ENCODE measurements at regions not wholly inside any gene's neighbourhood (a gene's known extent, or its start where the extent isn't known, plus 50 kb on each side); places are given as distances from the start of the nearest gene placed in this dataset.

GRCh38 chr2:200212862-200213425, 93.5 kb upstream of the SPATS2L start:
- Histone ChIP-seq H3K9ac (ENCODE audit: low read length) (no peak overlapping the region), H2AFZ (ENCODE audit: low read length) (no peak overlapping the region), H4K20me1 (ENCODE audit: low read length) (no peaks in the 10 kb centered on the region), H3K79me2 (ENCODE audit: low read length) (no peaks in the 10 kb centered on the region), H3K27ac (ENCODE audit: low read length) (no peak overlapping the region), H3K4me1 (ENCODE audit: insufficient read depth, low read length) (no peaks in the 10 kb centered on the region), H3K27me3 (ENCODE audit: low read length) (no peaks in the 10 kb centered on the region), H3K9me3 (ENCODE audit: low read length) (no peaks in the 10 kb centered on the region), H3F3A (ENCODE audit: low read length, unreplicated experiment) (no peaks in the 10 kb centered on the region), H3K4me3 (ENCODE audit: low read length) (no peak overlapping the region), H3K9me2 (replicated peaks; ENCODE audit: low read length) (no peaks in the 10 kb centered on the region), H3K36me3 (ENCODE audit: low read depth, low read length) (no peaks in the 10 kb centered on the region), H3K4me2 (ENCODE audit: low read length) (no peak overlapping the region)
- CTCF ChIA-PET, result no interaction called here
- intact Hi-C loops (cut with micrococcal nuclease), result no loop called here
- DNase-seq (no peak), ATAC-seq (no peak)
- no peak for TF ChIP-seq EZH2phosphoT487 (IDR thresholded peaks at IDR 0.05; ENCODE audit: borderline replicate concordance, low read length)
- no peak for TF ChIP-seq EZH2 (IDR thresholded peaks at IDR 0.05; ENCODE audit: low read length, unreplicated experiment)
- TF ChIP-seq, protein P1, sequence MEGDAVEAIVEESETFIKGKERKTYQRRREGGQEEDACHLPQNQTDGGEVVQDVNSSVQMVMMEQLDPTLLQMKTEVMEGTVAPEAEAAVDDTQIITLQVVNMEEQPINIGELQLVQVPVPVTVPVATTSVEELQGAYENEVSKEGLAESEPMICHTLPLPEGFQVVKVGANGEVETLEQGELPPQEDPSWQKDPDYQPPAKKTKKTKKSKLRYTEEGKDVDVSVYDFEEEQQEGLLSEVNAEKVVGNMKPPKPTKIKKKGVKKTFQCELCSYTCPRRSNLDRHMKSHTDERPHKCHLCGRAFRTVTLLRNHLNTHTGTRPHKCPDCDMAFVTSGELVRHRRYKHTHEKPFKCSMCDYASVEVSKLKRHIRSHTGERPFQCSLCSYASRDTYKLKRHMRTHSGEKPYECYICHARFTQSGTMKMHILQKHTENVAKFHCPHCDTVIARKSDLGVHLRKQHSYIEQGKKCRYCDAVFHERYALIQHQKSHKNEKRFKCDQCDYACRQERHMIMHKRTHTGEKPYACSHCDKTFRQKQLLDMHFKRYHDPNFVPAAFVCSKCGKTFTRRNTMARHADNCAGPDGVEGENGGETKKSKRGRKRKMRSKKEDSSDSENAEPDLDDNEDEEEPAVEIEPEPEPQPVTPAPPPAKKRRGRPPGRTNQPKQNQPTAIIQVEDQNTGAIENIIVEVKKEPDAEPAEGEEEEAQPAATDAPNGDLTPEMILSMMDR (conservative IDR thresholded peaks at IDR 0.05; ENCODE audit: low read depth, low read length), result no peak
- BruUV-seq (replicated peaks), result no TSS peak
- POLR2A ChIA-PET (ENCODE audit: unreplicated experiment), result no interaction called here

DNA sequence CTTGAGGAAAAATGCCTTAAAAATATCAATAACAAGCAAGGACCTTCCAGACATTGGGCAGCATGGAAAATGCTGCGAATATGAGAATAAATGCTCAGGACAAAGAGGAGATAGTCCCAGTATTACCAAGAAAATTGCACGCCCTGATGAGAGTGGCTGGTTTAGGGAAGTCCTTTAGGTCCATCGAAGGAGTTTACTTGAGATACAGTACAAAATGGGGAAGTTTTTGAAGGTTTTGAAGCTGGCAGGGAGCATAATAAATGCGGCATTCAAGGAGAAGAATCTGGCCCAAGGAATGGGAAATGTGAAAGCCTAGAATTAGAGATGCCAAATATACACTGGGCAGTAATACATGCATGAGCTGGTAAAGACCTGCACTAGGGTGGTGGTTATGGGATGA, 90.2 kb upstream of the SPATS2L start:
- Histone ChIP-seq H3K79me2 (ENCODE audit: low read length) (no peaks in the 10 kb centered on the region), H3K9me2 (replicated peaks; ENCODE audit: low read length) (no peaks in the 10 kb centered on the region), H3K4me1 (ENCODE audit: insufficient read depth, low read length) (peaks cover 15% of the 10 kb centered on the region), H3F3A (ENCODE audit: low read length, unreplicated experiment) (no peaks in the 10 kb centered on the region), H4K20me1 (ENCODE audit: low read length) (no peaks in the 10 kb centered on the region), H3K27ac (ENCODE audit: low read length) (no peak overlapping the region), H2AFZ (ENCODE audit: low read length) (no peak overlapping the region), H3K27me3 (ENCODE audit: low read length) (no peaks in the 10 kb centered on the region), H3K9me3 (ENCODE audit: low read length) (no peaks in the 10 kb centered on the region), H3K4me2 (ENCODE audit: low read length) (no peak overlapping the region), H3K36me3 (ENCODE audit: low read depth, low read length) (no peaks in the 10 kb centered on the region), H3K9ac (ENCODE audit: low read length) (no peak overlapping the region), H3K4me3 (ENCODE audit: low read length) (no peak overlapping the region)
- no peak for DNase-seq
- no peak for TF ChIP-seq EZH2 (IDR thresholded peaks at IDR 0.05; ENCODE audit: low read length, unreplicated experiment)
- TF ChIP-seq, protein P1 (conservative IDR thresholded peaks at IDR 0.05; ENCODE audit: low read depth, low read length), result no peak
- no peak for TF ChIP-seq EZH2phosphoT487 (IDR thresholded peaks at IDR 0.05; ENCODE audit: borderline replicate concordance, low read length)
- CTCF ChIA-PET, result no interaction called here
- intact Hi-C loops (cut with micrococcal nuclease), result no loop called here
- no peak for ATAC-seq
- POLR2A ChIA-PET (ENCODE audit: unreplicated experiment), result no interaction called here
- no TSS peak for BruUV-seq (replicated peaks)

DNA sequence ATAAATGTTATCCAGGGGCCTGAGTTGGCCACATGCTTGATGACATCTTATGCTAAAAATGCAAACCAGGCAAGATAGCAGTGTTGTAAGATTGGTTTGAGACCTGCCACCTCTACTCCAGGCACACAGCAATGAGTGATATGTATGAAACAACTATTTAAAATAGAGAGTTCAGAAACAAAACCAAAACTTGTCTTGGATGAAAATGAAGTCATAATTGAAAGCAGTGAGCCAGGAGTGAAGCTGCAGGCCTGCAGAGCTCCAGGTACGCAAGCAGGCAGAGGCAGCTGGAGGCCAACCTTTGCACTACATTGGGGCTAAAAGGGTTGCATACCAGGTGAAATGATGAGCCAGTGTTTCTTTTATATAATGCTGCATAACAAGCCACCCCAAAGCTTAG, 89.2 kb upstream of the SPATS2L start:
- CTCF ChIA-PET, result no interaction called here
- Histone ChIP-seq H3K4me3 (ENCODE audit: low read length) (no peak overlapping the region), H3K36me3 (ENCODE audit: low read depth, low read length) (no peaks in the 10 kb centered on the region), H3K9me2 (replicated peaks; ENCODE audit: low read length) (no peaks in the 10 kb centered on the region), H3K9me3 (ENCODE audit: low read length) (no peaks in the 10 kb centered on the region), H3K9ac (ENCODE audit: low read length) (no peak overlapping the region), H3K4me1 (ENCODE audit: insufficient read depth, low read length) (peaks cover 15% of the 10 kb centered on the region), H3K27me3 (ENCODE audit: low read length) (no peaks in the 10 kb centered on the region), H3F3A (ENCODE audit: low read length, unreplicated experiment) (no peaks in the 10 kb centered on the region), H3K27ac (ENCODE audit: low read length) (no peak overlapping the region), H3K4me2 (ENCODE audit: low read length) (no peak overlapping the region), H4K20me1 (ENCODE audit: low read length) (no peaks in the 10 kb centered on the region), H3K79me2 (ENCODE audit: low read length) (no peaks in the 10 kb centered on the region), H2AFZ (ENCODE audit: low read length) (no peak overlapping the region)
- DNase-seq, result no peak
- POLR2A ChIA-PET (ENCODE audit: unreplicated experiment), result no interaction called here
- BruUV-seq (replicated peaks), result no TSS peak
- no peak for TF ChIP-seq EZH2phosphoT487 (IDR thresholded peaks at IDR 0.05; ENCODE audit: borderline replicate concordance, low read length)
- TF ChIP-seq EZH2 (IDR thresholded peaks at IDR 0.05; ENCODE audit: low read length, unreplicated experiment), result no peak
- TF ChIP-seq, protein P1 (conservative IDR thresholded peaks at IDR 0.05; ENCODE audit: low read depth, low read length), result no peak
- ATAC-seq, result no peak
- intact Hi-C loops (cut with micrococcal nuclease), result no loop called here
